ENCODE measurements at regions not wholly inside any gene's neighbourhood (a gene's known extent, or its start where the extent isn't known, plus 50 kb on each side); places are given as distances from the start of the nearest gene placed in this dataset.

DNA sequence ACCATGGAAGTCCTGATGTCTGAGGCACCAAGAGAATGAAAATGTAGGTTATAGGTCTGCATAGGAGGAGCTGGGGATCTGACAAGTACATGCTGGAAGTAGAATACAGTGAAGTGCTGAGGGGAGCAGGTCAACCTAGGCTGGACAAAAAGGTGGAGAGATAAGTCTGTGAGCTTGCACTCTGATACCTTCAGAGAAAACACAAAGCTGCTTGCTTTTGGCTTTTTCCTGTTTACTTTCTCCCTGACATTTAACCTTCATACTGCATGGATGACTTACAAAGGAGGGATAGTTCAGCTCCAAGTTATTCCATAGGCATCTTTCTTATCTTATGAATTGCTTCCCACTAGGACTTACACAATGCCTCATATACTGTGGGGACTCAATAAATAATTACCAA lies 256.7 kb upstream of the NREP start:
- TF ChIP-seq, protein P1, sequence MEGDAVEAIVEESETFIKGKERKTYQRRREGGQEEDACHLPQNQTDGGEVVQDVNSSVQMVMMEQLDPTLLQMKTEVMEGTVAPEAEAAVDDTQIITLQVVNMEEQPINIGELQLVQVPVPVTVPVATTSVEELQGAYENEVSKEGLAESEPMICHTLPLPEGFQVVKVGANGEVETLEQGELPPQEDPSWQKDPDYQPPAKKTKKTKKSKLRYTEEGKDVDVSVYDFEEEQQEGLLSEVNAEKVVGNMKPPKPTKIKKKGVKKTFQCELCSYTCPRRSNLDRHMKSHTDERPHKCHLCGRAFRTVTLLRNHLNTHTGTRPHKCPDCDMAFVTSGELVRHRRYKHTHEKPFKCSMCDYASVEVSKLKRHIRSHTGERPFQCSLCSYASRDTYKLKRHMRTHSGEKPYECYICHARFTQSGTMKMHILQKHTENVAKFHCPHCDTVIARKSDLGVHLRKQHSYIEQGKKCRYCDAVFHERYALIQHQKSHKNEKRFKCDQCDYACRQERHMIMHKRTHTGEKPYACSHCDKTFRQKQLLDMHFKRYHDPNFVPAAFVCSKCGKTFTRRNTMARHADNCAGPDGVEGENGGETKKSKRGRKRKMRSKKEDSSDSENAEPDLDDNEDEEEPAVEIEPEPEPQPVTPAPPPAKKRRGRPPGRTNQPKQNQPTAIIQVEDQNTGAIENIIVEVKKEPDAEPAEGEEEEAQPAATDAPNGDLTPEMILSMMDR (IDR thresholded peaks at IDR 0.05), result no peak
- no peak for TF ChIP-seq POLR2A (IDR thresholded peaks at IDR 0.05)
- TF ChIP-seq POLR2AphosphoS5 (IDR thresholded peaks at IDR 0.05), result no peak

Measured in prostate gland (tissue), 2 donors.